GM21381 (cell line): ENCODE measurements at regions not wholly inside any gene's neighbourhood (a gene's known extent, or its start where the extent isn't known, plus 50 kb on each side); places are given as distances from the start of the nearest gene placed in this dataset.
A peak's percentile ranks its signal among the peaks of the same experiment; 100 is the strongest.

Experiments used
- ATAC-seq: cut with Tn5 transposase; IDR thresholded peaks from one replicate; pipeline ENCODE4 v1.9.1; 2021; ENCODE audit warnings: mild to moderate bottlenecking, moderate library complexity; ENCODE audit not compliant: unreplicated experiment

DNA sequence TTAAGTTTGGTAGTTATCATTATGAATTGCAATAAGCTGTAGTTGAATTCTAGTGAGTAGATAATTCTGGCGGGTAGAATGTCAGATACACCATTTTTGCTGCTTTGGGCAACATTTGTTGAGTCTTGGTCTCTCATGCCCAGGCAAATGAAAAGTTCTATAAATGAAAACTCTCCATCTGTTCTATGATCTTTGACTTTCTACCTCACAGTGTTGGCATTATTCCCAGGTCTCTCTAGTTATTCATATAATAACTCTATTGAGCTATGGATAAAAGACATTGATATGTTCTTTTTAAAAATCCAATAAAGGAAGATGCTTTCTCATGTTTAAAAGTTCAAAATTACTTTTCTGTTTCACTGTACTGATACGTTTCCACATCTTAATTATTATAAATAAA lies 415.3 kb upstream of the SEMA3D start:
- no peak for ATAC-seq

- no peak for ATAC-seq
Observed at GRCh38 chr7:85600395-85600794, 413.5 kb upstream of the SEMA3D start.

DNA sequence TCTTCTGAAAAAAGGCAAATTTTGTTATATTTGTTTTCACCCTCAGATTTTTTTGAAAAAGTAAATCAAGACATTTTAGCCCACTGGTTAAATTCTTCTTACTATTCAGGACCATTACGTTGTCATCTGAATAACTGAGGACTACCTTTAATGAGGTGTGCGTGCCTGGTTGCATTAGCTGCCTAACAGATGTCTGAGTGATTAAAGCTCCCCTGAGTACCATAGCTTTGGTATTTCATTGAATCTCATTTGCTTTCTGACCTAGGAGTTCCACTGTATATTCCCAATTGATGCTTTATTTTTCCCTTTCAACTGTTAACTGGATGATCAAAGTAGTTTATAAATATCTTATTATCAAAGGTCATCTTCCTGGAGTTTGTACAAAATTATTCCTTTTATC lies 410.0 kb upstream of the SEMA3D start:
- no peak for ATAC-seq

DNA sequence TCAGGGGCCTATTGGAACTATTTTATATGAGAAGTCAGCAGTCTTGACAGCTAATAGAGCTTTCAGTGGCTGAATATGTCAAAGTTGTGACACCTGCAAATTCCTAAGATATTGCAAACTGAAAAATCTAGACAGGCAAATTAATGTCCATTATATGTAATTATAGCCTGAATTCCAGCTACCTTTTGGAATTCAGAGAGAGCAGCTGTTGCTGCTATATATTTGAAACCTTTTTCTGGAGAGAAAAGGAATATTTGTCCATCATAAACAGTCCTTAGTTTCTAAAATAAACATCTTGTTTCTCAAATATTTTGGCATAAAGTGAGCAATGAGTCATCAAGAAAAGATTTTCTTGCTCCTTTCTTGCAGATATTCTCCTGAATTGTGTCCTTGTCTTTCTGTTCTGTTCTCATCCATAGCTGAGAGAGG lies 408.9 kb upstream of the SEMA3D start:
- ATAC-seq, result no peak

GRCh38 chr7:85593355-85593754 lies 406.5 kb upstream of the SEMA3D start:
- ATAC-seq, result no peak

GRCh38 chr7:85587785-85588184 lies 400.9 kb upstream of the SEMA3D start:
- ATAC-seq, result no peak

DNA sequence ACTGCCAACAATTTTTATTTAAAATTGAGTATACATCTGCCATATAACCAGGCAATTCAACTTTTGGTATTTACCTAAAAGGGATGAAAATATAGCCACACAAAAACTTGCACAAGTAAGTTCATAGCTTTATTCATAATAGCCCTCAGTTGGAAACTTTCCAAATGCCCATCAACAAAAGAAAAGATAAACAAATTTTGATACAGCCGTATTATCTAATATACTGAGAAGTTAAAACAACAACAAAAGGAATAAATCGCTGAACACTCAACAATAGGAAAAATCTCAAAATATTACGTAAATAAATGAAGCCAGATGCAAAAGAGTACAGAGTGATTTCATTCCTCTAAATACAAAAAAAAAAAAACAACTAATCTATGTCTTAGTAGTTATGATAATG lies 399.2 kb upstream of the SEMA3D start:
- no peak for ATAC-seq

DNA sequence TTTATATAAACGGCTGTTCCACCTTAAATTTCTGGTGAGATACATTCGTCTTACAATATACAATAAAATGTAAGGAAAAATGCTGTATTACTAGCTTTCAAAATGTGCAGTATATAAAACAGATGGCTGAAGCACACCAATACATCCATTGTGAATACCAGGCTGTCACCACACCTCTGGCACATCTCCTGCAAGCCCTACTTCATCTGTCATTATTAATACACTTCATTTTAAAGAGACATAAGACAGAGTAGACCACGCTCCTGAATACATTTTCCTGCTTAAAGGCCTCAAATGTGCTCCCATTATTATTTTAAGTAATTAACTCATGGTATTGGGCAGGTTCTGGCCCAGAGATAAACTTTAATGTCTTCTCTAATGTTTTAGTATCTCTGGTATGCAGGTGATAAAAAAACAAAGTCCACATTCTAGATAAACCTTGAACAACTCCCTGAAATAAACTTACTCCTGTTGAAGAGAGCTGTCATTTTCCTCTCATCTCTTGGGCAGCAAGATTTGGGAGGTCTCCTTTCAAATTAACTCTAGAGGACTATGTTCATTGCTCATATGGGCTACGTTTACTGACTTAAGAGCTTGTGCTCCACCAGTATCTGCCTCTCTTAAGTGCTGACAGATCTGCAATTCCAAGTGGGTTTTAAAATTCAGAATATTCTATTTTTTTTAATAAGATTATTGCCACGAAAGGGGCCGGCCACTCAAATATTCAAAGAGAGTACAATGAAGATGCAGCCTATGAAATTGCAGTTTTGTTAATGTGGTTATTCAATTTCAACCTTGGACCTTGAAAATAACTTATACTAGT lies 396.5 kb upstream of the SEMA3D start:
- ATAC-seq, result no peak

DNA sequence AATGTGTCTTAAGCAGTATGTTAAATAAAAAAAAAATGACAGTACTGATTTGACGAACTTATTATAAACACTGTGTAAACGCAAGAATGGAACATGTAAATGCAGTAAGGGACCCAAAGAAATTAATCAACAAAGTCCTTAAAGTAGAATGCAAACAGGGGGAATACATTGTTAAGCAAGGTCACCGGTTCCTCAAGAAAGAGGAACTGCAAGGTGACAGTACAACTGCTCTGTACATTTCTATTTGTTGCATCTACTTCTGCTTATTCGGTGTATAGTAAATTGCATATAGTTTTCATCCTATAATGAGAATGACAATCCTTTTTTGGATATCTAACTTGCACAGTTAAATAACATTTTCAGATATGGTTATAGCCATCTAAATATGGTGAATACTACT lies 387.0 kb upstream of the SEMA3D start:
- no peak for ATAC-seq

GRCh38 chr7:85573346-85573745 lies 386.5 kb upstream of the SEMA3D start:
- ATAC-seq, result no peak

DNA sequence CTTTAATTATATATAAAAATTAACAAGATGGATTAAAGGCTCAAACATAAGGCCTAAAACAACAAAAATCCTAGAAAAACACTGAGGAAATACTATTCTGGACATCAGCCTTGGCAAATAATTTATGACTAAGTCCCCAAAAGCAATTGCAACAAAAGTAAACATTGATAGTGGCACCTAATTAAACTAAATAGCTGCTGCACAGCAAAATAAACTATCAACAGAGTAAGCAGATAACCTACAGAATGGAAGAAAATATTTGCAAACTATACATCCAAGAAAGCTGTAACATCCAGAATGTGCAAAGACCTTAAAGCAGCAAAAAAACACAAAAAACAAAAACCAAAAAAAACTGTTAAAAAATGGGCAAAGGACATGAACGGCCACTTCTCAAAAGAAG lies 384.0 kb upstream of the SEMA3D start:
- no peak for ATAC-seq

GRCh38 chr7:85567983-85568382 lies 381.1 kb upstream of the SEMA3D start:
- ATAC-seq, result no peak

DNA sequence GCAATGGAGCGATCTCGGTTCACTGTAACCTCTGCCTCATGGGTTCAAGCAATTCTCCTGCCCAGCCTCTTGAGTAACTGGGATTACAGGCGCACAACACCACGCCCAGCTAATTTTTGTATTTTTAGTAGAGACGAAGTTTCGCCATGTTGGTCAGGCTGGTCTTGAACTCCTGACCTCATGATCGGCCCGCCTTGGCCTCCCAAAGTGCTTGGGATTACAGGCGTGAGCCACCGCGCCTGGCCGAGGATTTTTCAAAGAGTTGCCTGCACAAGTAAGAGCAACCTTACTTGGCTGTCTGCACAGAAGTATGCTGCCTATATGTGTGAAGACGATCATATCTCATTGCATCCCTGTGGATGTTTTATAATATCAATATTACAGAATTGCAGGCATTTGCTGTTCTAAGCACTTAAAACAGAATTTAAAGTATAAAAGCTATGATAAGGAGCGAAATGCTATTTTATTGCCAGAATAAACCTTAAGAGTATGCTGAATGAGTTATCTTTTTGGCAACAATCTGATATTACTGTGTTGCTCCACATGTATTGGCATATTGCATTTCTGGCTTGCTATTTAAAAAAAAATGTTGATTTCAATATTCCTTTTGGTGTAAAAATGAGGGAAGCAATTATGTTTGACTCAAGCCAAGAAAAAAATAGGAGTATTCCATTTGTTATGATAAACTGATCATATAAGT lies 379.4 kb upstream of the SEMA3D start:
- ATAC-seq, result no peak

DNA sequence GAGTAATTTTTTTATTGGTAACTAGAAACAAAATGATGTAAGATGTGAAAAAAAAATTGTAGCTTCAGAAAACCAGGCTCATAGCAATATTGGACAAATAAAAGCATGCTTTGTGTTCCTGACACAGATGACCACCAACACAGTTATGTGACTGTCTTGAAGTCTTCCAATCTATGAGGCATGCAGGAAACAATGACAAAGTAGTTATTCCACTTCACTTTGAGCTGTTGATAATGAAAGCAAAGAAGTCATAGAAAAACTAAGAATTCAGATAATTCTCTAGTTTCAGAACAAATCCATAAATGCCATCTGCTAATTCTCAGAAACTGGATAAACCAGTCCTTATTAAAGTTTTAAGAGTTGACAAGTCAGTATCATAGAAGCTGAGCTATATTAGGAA lies 378.4 kb upstream of the SEMA3D start:
- ATAC-seq, result no peak

GRCh38 chr7:85564861-85565260 lies 378.0 kb upstream of the SEMA3D start:
- no peak for ATAC-seq

DNA sequence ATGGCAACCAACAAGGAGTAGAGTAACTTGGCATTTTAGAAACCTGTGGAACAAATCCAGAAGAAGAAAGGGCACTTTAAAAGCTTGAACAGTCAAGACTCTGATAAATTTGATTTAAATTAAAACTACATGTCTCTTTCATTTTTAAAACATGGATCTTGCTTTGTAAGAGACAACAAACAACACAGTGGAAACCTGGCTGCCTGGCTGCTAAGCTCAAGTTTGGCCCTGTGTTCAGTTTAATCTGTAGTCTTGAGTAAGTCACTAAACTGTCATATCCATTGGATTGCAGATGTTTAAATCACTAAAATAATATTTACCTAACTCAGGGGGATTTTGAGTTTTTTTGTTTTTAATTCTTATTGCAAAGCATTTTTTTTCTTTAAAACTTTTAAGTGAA lies 374.9 kb upstream of the SEMA3D start:
- no peak for ATAC-seq

- ATAC-seq, result peak; percentile 71
Observed at GRCh38 chr7:85554236-85555178, 367.7 kb upstream of the SEMA3D start.

GRCh38 chr7:85535974-85536729 lies 349.3 kb upstream of the SEMA3D start:
- ATAC-seq, result no peak

GRCh38 chr7:85529831-85530230 lies 343.0 kb upstream of the SEMA3D start:
- ATAC-seq, result no peak

- no peak for ATAC-seq
Observed at GRCh38 chr7:85529201-85529600, 342.3 kb upstream of the SEMA3D start.

DNA sequence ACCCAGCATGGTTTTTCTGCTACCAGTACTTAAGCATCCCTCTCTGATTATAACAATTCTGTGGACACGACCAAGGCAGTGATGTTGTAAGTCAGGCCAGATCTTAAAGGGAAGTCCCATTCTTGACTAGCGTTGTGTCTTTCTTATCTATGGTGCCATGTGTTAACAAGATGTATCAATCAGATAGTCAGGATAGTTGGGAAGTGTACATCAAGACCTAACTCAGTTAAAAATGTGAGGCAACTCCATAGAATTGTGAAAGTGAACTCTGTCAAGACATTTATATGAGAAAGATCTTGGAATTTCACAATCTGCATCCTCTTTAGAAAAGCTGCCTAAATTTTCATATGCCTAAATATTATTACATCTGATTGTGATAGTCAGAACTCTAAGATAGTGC lies 341.7 kb upstream of the SEMA3D start:
- no peak for ATAC-seq
